Tibial artery (tissue), 4 donors: ENCODE measurements at regions not wholly inside any gene's neighbourhood (a gene's known extent, or its start where the extent isn't known, plus 50 kb on each side); places are given as distances from the start of the nearest gene placed in this dataset.
"Not testable (repeated sequence)": the region's sequence is repeated elsewhere in the genome, so short reads cannot be mapped to it uniquely, and the experiment has no call there.

Source experiments
- DNase-seq, 2 donors: peaks; one replicate each; pipeline ENCODE4 v3.0.0-alpha.2; 2019
- H3K27ac ChIP-seq, 2 donors: fragments of 200-600 bp; sonication (generic) in 1 of 2; 1 replicate in 1 of 2; 2 replicates in 1 of 2; pipeline ENCODE4 v1.5.1; 2018 to 2019; ENCODE audit warnings: mild to moderate bottlenecking in 1 of 2
- H3K27me3 ChIP-seq, 2 donors: fragments of 200-600 bp; sonication (generic) in 1 of 2; one replicate each; pipeline versions ENCODE4 v1.5.1 to v1.6.0; 2016 to 2019
- H3K36me3 ChIP-seq, 3 donors: fragments of 200-600 bp; sonication (generic) in 2 of 3; one replicate each; pipeline ENCODE4 v1.5.1; 2016 to 2019; ENCODE audit warnings: mild to moderate bottlenecking in 2 of 3
- H3K4me1 ChIP-seq, 4 donors: fragments of 200-600 bp; sonication (generic) in 2 of 4; 1 replicate in 3 of 4; 2 replicates in 1 of 4; pipeline ENCODE4 v1.5.1; 2016 to 2019
- H3K4me3 ChIP-seq, 2 donors: fragments of 200-600 bp; sonication (generic) in 1 of 2; 1 replicate in 1 of 2; 2 replicates in 1 of 2; pipeline ENCODE4 v1.5.1; 2018 to 2019; ENCODE audit warnings: mild to moderate bottlenecking in 2 of 2
- H3K9me3 ChIP-seq, 3 donors: fragments of 200-600 bp; sonication (generic) in 1 of 3; one replicate each; pipeline ENCODE4 v1.5.1; 2016 to 2019
- CTCF ChIP-seq, 2 experiments: fragments of 200-600 bp in 1 of 2; fragments of 450-650 bp in 1 of 2; IDR thresholded peaks; one replicate each; pipeline ENCODE4 v1.5.1; 2017 to 2019; ENCODE audit warnings: antibody characterized with exemption in 2 of 2, mild to moderate bottlenecking in 1 of 2, moderate library complexity in 1 of 2
- intact Hi-C: fragments of 100-400 bp; cut with DNase I; formaldehyde crosslinking; loops from one replicate; pipeline ENCODE4 v1.15.0; 2023; ENCODE audit warnings: low total_unique reads

- Histone ChIP-seq H3K4me1 (no peaks in the 10 kb centered on the region), H3K4me3 (no peak overlapping the region), H3K36me3 (no peaks in the 10 kb centered on the region), H3K27me3 (no peaks in the 10 kb centered on the region), H3K9me3 (no peaks in the 10 kb centered on the region), H3K27ac (no peak overlapping the region)
- no peak for TF ChIP-seq CTCF (IDR thresholded peaks at IDR 0.05)
- intact Hi-C loops = no loop called here
- no peak for DNase-seq
These were observed 97.2 kb upstream of the LYPLAL1 start for GRCh38 chr1:219076326-219076937.

GRCh38 chr1:219077767-219078166 lies 95.9 kb upstream of the LYPLAL1 start:
- H3K27ac ChIP-seq, intact Hi-C loops, DNase-seq, H3K27me3 ChIP-seq, H3K9me3 ChIP-seq, H3K36me3 ChIP-seq, H3K4me3 ChIP-seq, H3K4me1 ChIP-seq: not testable (repeated sequence)

- intact Hi-C loops = no loop called here
- no peaks in the 10 kb centered on the region for H3K9me3 ChIP-seq
- H3K27ac ChIP-seq = no peak overlapping the region
- H3K4me3 ChIP-seq = no peak overlapping the region
- no peak for TF ChIP-seq CTCF (IDR thresholded peaks at IDR 0.05)
- no peaks in the 10 kb centered on the region for H3K4me1 ChIP-seq
- no peaks in the 10 kb centered on the region for H3K27me3 ChIP-seq
- DNase-seq = no peak
- H3K36me3 ChIP-seq = no peaks in the 10 kb centered on the region
These were observed 91.4 kb upstream of the LYPLAL1 start for GRCh38 chr1:219081943-219082925.

GRCh38 chr1:219083631-219084030 lies 90.0 kb upstream of the LYPLAL1 start:
- Histone ChIP-seq H3K4me1 (no peaks in the 10 kb centered on the region), H3K27me3 (no peaks in the 10 kb centered on the region), H3K9me3 (no peaks in the 10 kb centered on the region), H3K36me3 (no peaks in the 10 kb centered on the region), H3K27ac (no peak overlapping the region), H3K4me3 (no peak overlapping the region)
- TF ChIP-seq CTCF (IDR thresholded peaks at IDR 0.05) = no peak
- no peak for DNase-seq
- intact Hi-C loops = no loop called here

- H3K36me3 ChIP-seq = no peaks in the 10 kb centered on the region
- intact Hi-C loops = no loop called here
- no peak overlapping the region for H3K27ac ChIP-seq
- H3K9me3 ChIP-seq = no peaks in the 10 kb centered on the region
- DNase-seq = no peak
- TF ChIP-seq CTCF (IDR thresholded peaks at IDR 0.05) = no peak
- H3K4me1 ChIP-seq = peaks cover 0 to 4% (median 0%) of the 10 kb centered on the region in 4 donors
- H3K4me3 ChIP-seq = no peak overlapping the region
- H3K27me3 ChIP-seq = no peaks in the 10 kb centered on the region
These were observed 88.6 kb upstream of the LYPLAL1 start for GRCh38 chr1:219085082-219085481.

- Histone ChIP-seq H3K27ac (no peak overlapping the region), H3K27me3 (no peaks in the 10 kb centered on the region), H3K4me1 (peaks cover 0 to 4% (median 0%) of the 10 kb centered on the region in 4 donors), H3K9me3 (no peaks in the 10 kb centered on the region), H3K36me3 (no peaks in the 10 kb centered on the region), H3K4me3 (no peak overlapping the region)
- DNase-seq = no peak
- TF ChIP-seq CTCF (IDR thresholded peaks at IDR 0.05) = no peak
- intact Hi-C loops = no loop called here
These were observed 87.7 kb upstream of the LYPLAL1 start for GRCh38 chr1:219085988-219086387.
